BE2C (cell line): ENCODE measurements at regions not wholly inside any gene's neighbourhood (a gene's known extent, or its start where the extent isn't known, plus 50 kb on each side); places are given as distances from the start of the nearest gene placed in this dataset.

Experiments used
- DNase-seq: peaks from one replicate; pipeline ENCODE4 v3.0.0-alpha.2; 2020
- H3K27me3 ChIP-seq: fragments of 250-450 bp; sonication (Bioruptor Pico); 2 replicates; pipeline ENCODE4 v1.5.1; 2020; ENCODE audit warnings: mild to moderate bottlenecking
- H3K36me3 ChIP-seq: fragments of 250-450 bp; sonication (Bioruptor Pico); 2 replicates; pipeline ENCODE4 v1.5.1; 2020; ENCODE audit warnings: mild to moderate bottlenecking
- H3K4me1 ChIP-seq: fragments of 250-450 bp; sonication (Bioruptor Pico); 2 replicates; pipeline ENCODE4 v1.5.1; 2020
- H3K4me3 ChIP-seq: 2 replicates; pipeline ENCODE4 v1.5.1; 2011; ENCODE audit warnings: low read depth, low read length
- H3K9me3 ChIP-seq: fragments of 250-450 bp; sonication (Bioruptor Pico); 2 replicates; pipeline ENCODE4 v1.5.1; 2020
- TF ChIP-seq, protein P1 (sequence below): IDR thresholded peaks from 2 replicates; pipeline ENCODE4 v1.5.1; 2012; ENCODE audit warnings: mild to moderate bottlenecking, low read depth, low read length

- TF ChIP-seq, protein P1, sequence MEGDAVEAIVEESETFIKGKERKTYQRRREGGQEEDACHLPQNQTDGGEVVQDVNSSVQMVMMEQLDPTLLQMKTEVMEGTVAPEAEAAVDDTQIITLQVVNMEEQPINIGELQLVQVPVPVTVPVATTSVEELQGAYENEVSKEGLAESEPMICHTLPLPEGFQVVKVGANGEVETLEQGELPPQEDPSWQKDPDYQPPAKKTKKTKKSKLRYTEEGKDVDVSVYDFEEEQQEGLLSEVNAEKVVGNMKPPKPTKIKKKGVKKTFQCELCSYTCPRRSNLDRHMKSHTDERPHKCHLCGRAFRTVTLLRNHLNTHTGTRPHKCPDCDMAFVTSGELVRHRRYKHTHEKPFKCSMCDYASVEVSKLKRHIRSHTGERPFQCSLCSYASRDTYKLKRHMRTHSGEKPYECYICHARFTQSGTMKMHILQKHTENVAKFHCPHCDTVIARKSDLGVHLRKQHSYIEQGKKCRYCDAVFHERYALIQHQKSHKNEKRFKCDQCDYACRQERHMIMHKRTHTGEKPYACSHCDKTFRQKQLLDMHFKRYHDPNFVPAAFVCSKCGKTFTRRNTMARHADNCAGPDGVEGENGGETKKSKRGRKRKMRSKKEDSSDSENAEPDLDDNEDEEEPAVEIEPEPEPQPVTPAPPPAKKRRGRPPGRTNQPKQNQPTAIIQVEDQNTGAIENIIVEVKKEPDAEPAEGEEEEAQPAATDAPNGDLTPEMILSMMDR = no peak
- no peaks in the 10 kb centered on the region for H3K27me3 ChIP-seq
- no peak overlapping the region for H3K4me3 ChIP-seq
- H3K36me3 ChIP-seq = no peaks in the 10 kb centered on the region
- no peaks in the 10 kb centered on the region for H3K9me3 ChIP-seq
- no peak for DNase-seq
- no peaks in the 10 kb centered on the region for H3K4me1 ChIP-seq
Observed at GRCh38 chr18:73881396-73881917, 266.2 kb downstream of the FBXO15 start.

DNA sequence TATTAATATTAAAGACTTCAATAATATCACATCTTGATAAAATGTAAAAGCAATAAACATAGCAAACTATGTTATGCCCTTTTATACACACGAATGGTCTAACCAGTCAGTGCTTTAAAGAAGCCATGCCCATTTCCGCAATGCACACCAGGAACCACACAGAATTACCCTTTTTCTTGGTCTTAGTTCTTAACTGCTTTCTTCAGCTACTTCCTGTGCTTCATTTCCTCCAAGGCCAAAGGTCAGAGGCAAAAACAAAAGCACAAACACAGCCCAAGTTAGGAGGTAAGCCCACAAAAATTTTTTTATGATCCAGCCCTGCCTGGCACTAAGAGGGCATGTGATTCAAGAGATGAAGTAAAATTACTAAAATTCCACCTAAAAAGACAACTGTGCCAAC is 267.2 kb downstream of the FBXO15 start:
- Histone ChIP-seq H3K4me1 (no peaks in the 10 kb centered on the region), H3K4me3 (no peak overlapping the region), H3K36me3 (no peaks in the 10 kb centered on the region), H3K9me3 (no peaks in the 10 kb centered on the region), H3K27me3 (no peaks in the 10 kb centered on the region)
- TF ChIP-seq, protein P1 = no peak
- DNase-seq = no peak

- Histone ChIP-seq H3K4me3 (no peak overlapping the region), H3K4me1 (no peaks in the 10 kb centered on the region), H3K36me3 (no peaks in the 10 kb centered on the region), H3K27me3 (no peaks in the 10 kb centered on the region), H3K9me3 (no peaks in the 10 kb centered on the region)
- TF ChIP-seq, protein P1 = no peak
- no peak for DNase-seq
Observed at GRCh38 chr18:73879766-73880165, 267.9 kb downstream of the FBXO15 start.

DNA sequence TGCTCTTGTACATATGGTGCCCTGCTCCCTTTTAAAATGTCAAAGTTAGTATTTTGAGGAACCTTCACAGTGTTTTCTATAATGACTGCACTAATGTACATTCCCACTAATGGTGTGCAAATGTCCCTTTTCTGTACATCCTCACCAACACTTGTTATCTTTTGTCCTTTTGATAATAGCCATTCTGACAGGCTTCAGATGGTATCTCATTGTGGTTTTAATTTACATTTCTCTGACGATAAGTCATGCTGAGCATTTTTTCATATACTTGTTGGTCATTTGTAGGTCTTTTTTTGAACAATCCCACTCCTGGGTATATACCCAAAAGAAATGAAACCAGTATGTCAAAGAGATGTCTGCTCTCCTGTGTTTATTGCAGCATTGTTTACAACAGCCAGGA is 268.3 kb downstream of the FBXO15 start:
- TF ChIP-seq, protein P1 = no peak
- DNase-seq = no peak
- no peaks in the 10 kb centered on the region for H3K27me3 ChIP-seq
- no peaks in the 10 kb centered on the region for H3K4me1 ChIP-seq
- no peaks in the 10 kb centered on the region for H3K36me3 ChIP-seq
- no peak overlapping the region for H3K4me3 ChIP-seq
- no peaks in the 10 kb centered on the region for H3K9me3 ChIP-seq

- no peaks in the 10 kb centered on the region for H3K4me1 ChIP-seq
- no peaks in the 10 kb centered on the region for H3K27me3 ChIP-seq
- H3K36me3 ChIP-seq = no peaks in the 10 kb centered on the region
- H3K9me3 ChIP-seq = no peaks in the 10 kb centered on the region
- DNase-seq = no peak
- TF ChIP-seq, protein P1 = no peak
- H3K4me3 ChIP-seq = no peak overlapping the region
Observed at GRCh38 chr18:73869182-73869581, 278.5 kb downstream of the FBXO15 start.

DNA sequence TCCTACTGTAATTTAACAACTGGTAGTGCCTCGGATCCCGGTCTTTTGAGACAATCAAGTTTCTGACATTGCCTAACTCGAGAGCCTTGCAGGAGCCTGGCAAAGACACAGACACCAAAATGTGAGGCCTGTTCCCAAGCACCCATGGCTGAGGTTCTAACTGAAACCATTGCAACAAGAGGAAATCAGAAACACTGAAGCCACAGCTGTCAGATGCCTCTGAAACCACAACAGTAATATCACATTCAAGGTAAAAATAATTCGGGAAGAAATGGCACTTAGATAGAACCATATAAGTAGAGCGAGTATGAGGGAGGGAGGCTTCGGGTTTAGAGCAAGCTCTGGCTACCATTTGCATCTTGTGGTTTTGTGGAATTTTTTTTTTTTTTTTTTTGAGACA is 285.9 kb downstream of the FBXO15 start:
- DNase-seq = no peak
- H3K4me1 ChIP-seq = no peaks in the 10 kb centered on the region
- TF ChIP-seq, protein P1 = no peak
- H3K4me3 ChIP-seq = no peak overlapping the region
- no peaks in the 10 kb centered on the region for H3K9me3 ChIP-seq
- no peaks in the 10 kb centered on the region for H3K36me3 ChIP-seq
- H3K27me3 ChIP-seq = no peaks in the 10 kb centered on the region
